ENCODE measurements at regions not wholly inside any gene's neighbourhood (a gene's known extent, or its start where the extent isn't known, plus 50 kb on each side); places are given as distances from the start of the nearest gene placed in this dataset.

- TF ChIP-seq ZNF148 (tag by site-specific recombination; IDR thresholded peaks at IDR 0.05; ENCODE audit: borderline replicate concordance): no peak
- no peak for TF ChIP-seq ZNF600 (tag by site-specific recombination; IDR thresholded peaks at IDR 0.05)
- TF ChIP-seq ZNF501 (tag by site-specific recombination; IDR thresholded peaks at IDR 0.05): no peak
- no peak for TF ChIP-seq ZSCAN23 (tag by site-specific recombination; IDR thresholded peaks at IDR 0.05)
- TF ChIP-seq AEBP2 (tag by site-specific recombination; IDR thresholded peaks at IDR 0.05; ENCODE audit: borderline replicate concordance): no peak
- TF ChIP-seq, protein P1, sequence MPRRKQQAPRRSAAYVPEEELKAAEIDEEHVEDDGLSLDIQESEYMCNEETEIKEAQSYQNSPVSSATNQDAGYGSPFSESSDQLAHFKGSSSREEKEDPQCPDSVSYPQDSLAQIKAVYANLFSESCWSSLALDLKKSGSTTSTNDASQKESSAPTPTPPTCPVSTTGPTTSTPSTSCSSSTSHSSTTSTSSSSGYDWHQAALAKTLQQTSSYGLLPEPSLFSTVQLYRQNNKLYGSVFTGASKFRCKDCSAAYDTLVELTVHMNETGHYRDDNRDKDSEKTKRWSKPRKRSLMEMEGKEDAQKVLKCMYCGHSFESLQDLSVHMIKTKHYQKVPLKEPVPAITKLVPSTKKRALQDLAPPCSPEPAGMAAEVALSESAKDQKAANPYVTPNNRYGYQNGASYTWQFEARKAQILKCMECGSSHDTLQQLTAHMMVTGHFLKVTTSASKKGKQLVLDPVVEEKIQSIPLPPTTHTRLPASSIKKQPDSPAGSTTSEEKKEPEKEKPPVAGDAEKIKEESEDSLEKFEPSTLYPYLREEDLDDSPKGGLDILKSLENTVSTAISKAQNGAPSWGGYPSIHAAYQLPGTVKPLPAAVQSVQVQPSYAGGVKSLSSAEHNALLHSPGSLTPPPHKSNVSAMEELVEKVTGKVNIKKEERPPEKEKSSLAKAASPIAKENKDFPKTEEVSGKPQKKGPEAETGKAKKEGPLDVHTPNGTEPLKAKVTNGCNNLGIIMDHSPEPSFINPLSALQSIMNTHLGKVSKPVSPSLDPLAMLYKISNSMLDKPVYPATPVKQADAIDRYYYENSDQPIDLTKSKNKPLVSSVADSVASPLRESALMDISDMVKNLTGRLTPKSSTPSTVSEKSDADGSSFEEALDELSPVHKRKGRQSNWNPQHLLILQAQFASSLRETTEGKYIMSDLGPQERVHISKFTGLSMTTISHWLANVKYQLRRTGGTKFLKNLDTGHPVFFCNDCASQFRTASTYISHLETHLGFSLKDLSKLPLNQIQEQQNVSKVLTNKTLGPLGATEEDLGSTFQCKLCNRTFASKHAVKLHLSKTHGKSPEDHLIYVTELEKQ (tag by site-specific recombination; IDR thresholded peaks at IDR 0.05; ENCODE audit: borderline replicate concordance): no peak
- TF ChIP-seq ZNF391 (tag by site-specific recombination; IDR thresholded peaks at IDR 0.05; ENCODE audit: borderline replicate concordance, low read depth): no peak
- TF ChIP-seq ZNF266 (tag by site-specific recombination; IDR thresholded peaks at IDR 0.05; ENCODE audit: low read depth): no peak
- TF ChIP-seq ZNF660 (tag by site-specific recombination; IDR thresholded peaks at IDR 0.05): no peak
- TF ChIP-seq, protein P2, sequence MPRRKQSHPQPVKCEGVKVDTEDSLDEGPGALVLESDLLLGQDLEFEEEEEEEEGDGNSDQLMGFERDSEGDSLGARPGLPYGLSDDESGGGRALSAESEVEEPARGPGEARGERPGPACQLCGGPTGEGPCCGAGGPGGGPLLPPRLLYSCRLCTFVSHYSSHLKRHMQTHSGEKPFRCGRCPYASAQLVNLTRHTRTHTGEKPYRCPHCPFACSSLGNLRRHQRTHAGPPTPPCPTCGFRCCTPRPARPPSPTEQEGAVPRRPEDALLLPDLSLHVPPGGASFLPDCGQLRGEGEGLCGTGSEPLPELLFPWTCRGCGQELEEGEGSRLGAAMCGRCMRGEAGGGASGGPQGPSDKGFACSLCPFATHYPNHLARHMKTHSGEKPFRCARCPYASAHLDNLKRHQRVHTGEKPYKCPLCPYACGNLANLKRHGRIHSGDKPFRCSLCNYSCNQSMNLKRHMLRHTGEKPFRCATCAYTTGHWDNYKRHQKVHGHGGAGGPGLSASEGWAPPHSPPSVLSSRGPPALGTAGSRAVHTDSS (tag by site-specific recombination; IDR thresholded peaks at IDR 0.05): no peak
- TF ChIP-seq ZNF140 (tag by site-specific recombination; IDR thresholded peaks at IDR 0.05): no peak
- TF ChIP-seq ZNF549 (tag by site-specific recombination; IDR thresholded peaks at IDR 0.05): no peak
- no peak for TF ChIP-seq ZNF202 (tag by site-specific recombination; IDR thresholded peaks at IDR 0.05; ENCODE audit: borderline replicate concordance)
- no peak for TF ChIP-seq ZNF114 (tag by site-specific recombination; IDR thresholded peaks at IDR 0.05)
- TF ChIP-seq ZFP69B (tag by site-specific recombination; IDR thresholded peaks at IDR 0.05): no peak
- no peak for TF ChIP-seq ZNF670 (tag by site-specific recombination; IDR thresholded peaks at IDR 0.05; ENCODE audit: low read depth)
- TF ChIP-seq ZNF223 (tag by site-specific recombination; IDR thresholded peaks at IDR 0.05): no peak
- no peak for TF ChIP-seq ZBTB1 (tag by site-specific recombination; IDR thresholded peaks at IDR 0.05)
- TF ChIP-seq HOXC10 (CRISPR knock-in tag; IDR thresholded peaks at IDR 0.05): no peak
- no peak for TF ChIP-seq ZNF184 (tag by site-specific recombination; IDR thresholded peaks at IDR 0.05)
- H3K27ac ChIP-seq (ENCODE audit: extremely low read depth, low read depth, low read length): no peak overlapping the region
- H3K36me3 ChIP-seq (ENCODE audit: control insufficient read depth in 2 of 2, insufficient read depth in 1 of 2, low read length in 2 of 2): no peaks in the 10 kb centered on the region
- H3K4me3 ChIP-seq (ENCODE audit: low read depth, low read length): no peak overlapping the region
- no peaks in the 10 kb centered on the region for H3K9me3 ChIP-seq (ENCODE audit: control insufficient read depth, insufficient read depth, low read depth, low read length)
- H3K4me1 ChIP-seq (ENCODE audit: control insufficient read depth, insufficient read depth, low read length): no peaks in the 10 kb centered on the region
- POLR2A ChIA-PET: no interaction called here
- CTCF ChIA-PET: interaction anchor here (0.6 kb wide), 1 partner anchor 227 kb away, joined by 4 read pairs; no protein-coding TSS in a partner anchor
Observed at GRCh38 chr6:167761794-167762258, 64.9 kb upstream of the AFDN start.
